BE2C (cell line): ENCODE measurements at regions not wholly inside any gene's neighbourhood (a gene's known extent, or its start where the extent isn't known, plus 50 kb on each side); places are given as distances from the start of the nearest gene placed in this dataset.

Experiments used
- DNase-seq: peaks from one replicate; pipeline ENCODE4 v3.0.0-alpha.2; 2020
- H3K27me3 ChIP-seq: fragments of 250-450 bp; sonication (Bioruptor Pico); 2 replicates; pipeline ENCODE4 v1.5.1; 2020; ENCODE audit warnings: mild to moderate bottlenecking
- H3K36me3 ChIP-seq: fragments of 250-450 bp; sonication (Bioruptor Pico); 2 replicates; pipeline ENCODE4 v1.5.1; 2020; ENCODE audit warnings: mild to moderate bottlenecking
- H3K4me1 ChIP-seq: fragments of 250-450 bp; sonication (Bioruptor Pico); 2 replicates; pipeline ENCODE4 v1.5.1; 2020
- H3K4me3 ChIP-seq: 2 replicates; pipeline ENCODE4 v1.5.1; 2011; ENCODE audit warnings: low read depth, low read length
- H3K9me3 ChIP-seq: fragments of 250-450 bp; sonication (Bioruptor Pico); 2 replicates; pipeline ENCODE4 v1.5.1; 2020
- TF ChIP-seq, protein P1 (sequence below): IDR thresholded peaks from 2 replicates; pipeline ENCODE4 v1.5.1; 2012; ENCODE audit warnings: mild to moderate bottlenecking, low read depth, low read length

DNA sequence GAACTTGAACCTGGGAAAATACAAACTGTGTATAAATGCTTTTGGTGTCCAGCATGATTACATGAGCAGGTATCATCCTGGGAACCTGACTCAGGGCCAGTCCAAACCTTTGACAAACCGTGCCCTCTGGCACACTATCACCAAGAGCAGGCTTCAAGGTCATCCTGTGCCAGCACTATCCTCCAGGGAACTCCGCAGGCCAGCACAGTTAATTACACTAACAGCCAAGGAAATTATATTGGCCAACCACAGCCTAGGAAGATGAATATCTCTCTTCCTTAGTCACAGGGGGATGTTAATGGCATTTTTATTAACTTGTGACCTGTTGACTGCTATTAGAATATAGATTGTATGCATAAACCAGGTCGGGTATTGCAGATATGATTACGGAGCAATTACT is 262.0 kb downstream of the TUSC7 start:
- Histone ChIP-seq H3K27me3 (no peaks in the 10 kb centered on the region), H3K4me3 (no peak overlapping the region), H3K9me3 (no peaks in the 10 kb centered on the region), H3K4me1 (peaks cover 15% of the 10 kb centered on the region), H3K36me3 (no peaks in the 10 kb centered on the region)
- TF ChIP-seq, protein P1, sequence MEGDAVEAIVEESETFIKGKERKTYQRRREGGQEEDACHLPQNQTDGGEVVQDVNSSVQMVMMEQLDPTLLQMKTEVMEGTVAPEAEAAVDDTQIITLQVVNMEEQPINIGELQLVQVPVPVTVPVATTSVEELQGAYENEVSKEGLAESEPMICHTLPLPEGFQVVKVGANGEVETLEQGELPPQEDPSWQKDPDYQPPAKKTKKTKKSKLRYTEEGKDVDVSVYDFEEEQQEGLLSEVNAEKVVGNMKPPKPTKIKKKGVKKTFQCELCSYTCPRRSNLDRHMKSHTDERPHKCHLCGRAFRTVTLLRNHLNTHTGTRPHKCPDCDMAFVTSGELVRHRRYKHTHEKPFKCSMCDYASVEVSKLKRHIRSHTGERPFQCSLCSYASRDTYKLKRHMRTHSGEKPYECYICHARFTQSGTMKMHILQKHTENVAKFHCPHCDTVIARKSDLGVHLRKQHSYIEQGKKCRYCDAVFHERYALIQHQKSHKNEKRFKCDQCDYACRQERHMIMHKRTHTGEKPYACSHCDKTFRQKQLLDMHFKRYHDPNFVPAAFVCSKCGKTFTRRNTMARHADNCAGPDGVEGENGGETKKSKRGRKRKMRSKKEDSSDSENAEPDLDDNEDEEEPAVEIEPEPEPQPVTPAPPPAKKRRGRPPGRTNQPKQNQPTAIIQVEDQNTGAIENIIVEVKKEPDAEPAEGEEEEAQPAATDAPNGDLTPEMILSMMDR = no peak
- DNase-seq = peak; percentile 79

DNA sequence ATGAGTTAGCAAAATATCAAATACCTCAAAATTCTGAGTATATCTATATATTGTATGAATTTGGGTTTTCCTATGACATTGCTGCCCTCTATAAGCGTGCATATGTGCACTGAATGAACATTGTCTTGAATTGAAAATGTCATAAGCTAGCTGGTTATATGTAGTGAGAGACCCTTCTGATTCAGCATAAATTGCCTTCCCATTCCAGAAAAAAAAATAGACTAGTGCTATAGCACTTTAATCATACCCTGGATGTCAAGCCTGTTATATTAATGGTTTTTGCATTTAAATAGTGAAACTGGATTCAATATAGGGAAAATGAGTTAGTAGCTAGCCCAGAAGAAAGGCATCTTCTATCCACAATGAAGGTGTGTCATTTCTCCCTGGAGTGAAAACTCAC is 265.1 kb downstream of the TUSC7 start:
- no peaks in the 10 kb centered on the region for H3K36me3 ChIP-seq
- no peaks in the 10 kb centered on the region for H3K9me3 ChIP-seq
- TF ChIP-seq, protein P1 = no peak
- peaks cover 15% of the 10 kb centered on the region for H3K4me1 ChIP-seq
- no peak for DNase-seq
- H3K27me3 ChIP-seq = no peaks in the 10 kb centered on the region
- H3K4me3 ChIP-seq = no peak overlapping the region

DNA sequence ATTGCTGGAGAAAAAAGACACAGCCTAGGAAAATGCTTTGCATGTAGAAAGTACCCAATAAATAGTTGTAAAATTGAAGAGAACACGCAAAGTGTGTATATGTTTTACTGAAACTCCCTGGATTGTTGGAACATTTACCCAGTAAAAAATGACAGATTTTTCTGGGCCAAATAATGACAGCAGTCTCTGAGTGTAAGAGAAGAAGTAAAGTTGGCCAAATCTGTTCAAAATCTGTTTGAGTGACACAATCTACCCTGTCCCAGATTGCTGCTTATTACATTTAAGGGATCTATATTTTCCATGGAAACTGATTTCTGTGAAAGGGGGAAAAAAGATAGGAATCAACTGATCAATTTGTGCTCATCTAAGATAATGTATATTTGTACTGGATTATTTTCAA is 267.9 kb downstream of the TUSC7 start:
- TF ChIP-seq, protein P1 = no peak

DNA sequence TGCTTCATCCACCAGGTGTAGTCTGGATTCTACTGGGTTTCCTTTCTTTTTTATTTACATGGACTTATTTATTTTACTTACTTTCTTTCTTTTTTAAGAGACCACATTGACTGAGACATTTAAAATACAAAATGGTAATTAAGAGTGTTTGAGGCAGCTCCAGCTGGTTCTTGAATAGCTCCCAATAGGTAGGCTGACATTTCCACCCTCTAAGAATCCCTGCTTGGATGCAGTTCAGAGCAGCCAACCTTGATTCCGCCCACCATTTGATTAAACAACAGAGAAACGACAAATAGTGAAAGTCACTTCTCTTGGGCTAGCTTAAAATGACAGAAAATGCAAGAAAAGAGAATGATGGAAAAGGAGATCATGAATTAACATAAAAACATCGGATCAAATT is 270.5 kb downstream of the TUSC7 start:
- no peak for DNase-seq
- TF ChIP-seq, protein P1 = no peak
- H3K4me1 ChIP-seq = 0 out of 2 replicates have a peak, but pooled peaks cover 3% of the 10 kb centered on the region
- no peak overlapping the region for H3K4me3 ChIP-seq
- H3K27me3 ChIP-seq = no peaks in the 10 kb centered on the region
- H3K9me3 ChIP-seq = no peaks in the 10 kb centered on the region
- no peaks in the 10 kb centered on the region for H3K36me3 ChIP-seq

More for the DNA sequence above, 267.9 kb downstream of the TUSC7 start:
- Histone ChIP-seq H3K27me3 (no peaks in the 10 kb centered on the region), H3K4me1 (peaks cover 8% of the 10 kb centered on the region), H3K9me3 (no peaks in the 10 kb centered on the region), H3K4me3 (no peak overlapping the region), H3K36me3 (no peaks in the 10 kb centered on the region)
- no peak for DNase-seq

DNA sequence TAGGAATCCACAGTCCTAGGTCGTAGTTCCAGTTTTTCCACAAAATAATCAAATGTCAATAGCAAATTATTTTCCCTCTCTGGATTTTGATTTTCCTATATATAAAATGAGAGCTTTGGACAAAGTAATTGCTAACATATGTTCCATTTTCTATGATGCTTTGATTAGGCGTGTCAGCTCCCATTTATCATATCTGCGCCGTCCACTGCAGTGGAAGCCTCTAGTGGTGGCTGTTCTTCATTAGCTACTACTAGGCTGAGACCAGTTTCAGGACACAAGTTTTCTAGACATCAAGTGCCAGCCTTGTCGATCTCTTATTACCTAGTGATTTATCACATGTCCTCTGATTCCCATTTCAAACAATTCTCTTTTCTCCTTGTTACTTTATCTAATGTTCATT is 271.5 kb downstream of the TUSC7 start:
- no peak overlapping the region for H3K4me3 ChIP-seq
- no peaks in the 10 kb centered on the region for H3K36me3 ChIP-seq
- DNase-seq = peak; percentile 11
- TF ChIP-seq, protein P1 = peak; percentile 40
- H3K27me3 ChIP-seq = no peaks in the 10 kb centered on the region
- no peaks in the 10 kb centered on the region for H3K9me3 ChIP-seq
- H3K4me1 ChIP-seq = 0 out of 2 replicates have a peak, but pooled peaks cover 3% of the 10 kb centered on the region

DNA sequence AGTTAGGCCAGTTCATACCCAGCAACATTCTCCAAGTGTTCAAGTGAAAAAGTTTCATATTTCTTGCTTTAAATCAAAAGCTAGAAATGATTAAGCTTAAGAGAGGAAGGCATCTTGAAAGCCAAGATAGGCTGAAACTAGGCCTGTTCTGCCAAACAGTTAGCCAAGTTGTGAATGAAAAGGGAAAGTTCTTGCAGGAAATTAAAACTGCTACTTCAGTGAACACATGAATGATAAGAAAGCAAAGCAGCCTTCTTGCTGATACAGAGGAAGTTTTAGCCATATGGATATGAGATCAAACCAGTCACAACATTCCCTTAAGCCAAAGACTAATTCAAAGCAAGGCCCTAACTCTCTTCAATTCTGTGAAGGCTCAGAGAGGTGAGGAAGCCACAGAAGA is 274.7 kb downstream of the TUSC7 start:
- Histone ChIP-seq H3K4me3 (no peak overlapping the region), H3K27me3 (no peaks in the 10 kb centered on the region), H3K36me3 (no peaks in the 10 kb centered on the region), H3K9me3 (no peaks in the 10 kb centered on the region), H3K4me1 (0 out of 2 replicates have a peak, but pooled peaks cover 3% of the 10 kb centered on the region)
- TF ChIP-seq, protein P1 = no peak
- DNase-seq = no peak
